ENCODE measurements at regions not wholly inside any gene's neighbourhood (a gene's known extent, or its start where the extent isn't known, plus 50 kb on each side); places are given as distances from the start of the nearest gene placed in this dataset.

- TF ChIP-seq CTCF (IDR thresholded peaks at IDR 0.05; ENCODE audit: low read length) = no peak
- no peak for TF ChIP-seq EZH2 (IDR thresholded peaks at IDR 0.05; ENCODE audit: borderline replicate concordance, low read length)
These were observed 161.3 kb downstream of the RTL9 start for GRCh38 chrX:110519906-110520452.
